ENCODE measurements at regions not wholly inside any gene's neighbourhood (a gene's known extent, or its start where the extent isn't known, plus 50 kb on each side); places are given as distances from the start of the nearest gene placed in this dataset.
"Not testable (repeated sequence)": the region's sequence is repeated elsewhere in the genome, so short reads cannot be mapped to it uniquely, and the experiment has no call there.

- DNase-seq (ENCODE audit: insufficient read length, low spot score) = no peak
- no peak for FAIRE-seq
Measured at GRCh38 chrX:152079768-152080167, 58.6 kb downstream of the MAGEA10 start.

GRCh38 chrX:152074163-152074562, 64.2 kb downstream of the MAGEA10 start:
- FAIRE-seq = no peak

GRCh38 chrX:152072236-152072635, 66.1 kb downstream of the MAGEA10 start:
- DNase-seq (ENCODE audit: insufficient read length, low spot score) (peak; percentile 4), FAIRE-seq (no peak)

More at GRCh38 chrX:152074163-152074562, 64.2 kb downstream of the MAGEA10 start:
- no peak for DNase-seq (ENCODE audit: insufficient read length, low spot score)

GRCh38 chrX:152070144-152070543, 68.2 kb downstream of the MAGEA10 start:
- FAIRE-seq (no peak), DNase-seq (ENCODE audit: insufficient read length, low spot score) (no peak)

GRCh38 chrX:152061557-152061956, 76.8 kb downstream of the MAGEA10 start:
- FAIRE-seq (no peak), DNase-seq (ENCODE audit: insufficient read length, low spot score) (no peak)

GRCh38 chrX:152061083-152061482, 77.3 kb downstream of the MAGEA10 start:
- FAIRE-seq = no peak
- DNase-seq (ENCODE audit: insufficient read length, low spot score) = no peak

- DNase-seq (ENCODE audit: insufficient read length, low spot score); FAIRE-seq: not testable (repeated sequence)
Measured at GRCh38 chrX:152050623-152051022, 76.1 kb upstream of the GABRE start.

- FAIRE-seq (no peak), DNase-seq (ENCODE audit: insufficient read length, low spot score) (no peak)
Measured at GRCh38 chrX:152044383-152044782, 69.9 kb upstream of the GABRE start.

- no peak for DNase-seq (ENCODE audit: insufficient read length, low spot score)
Measured at GRCh38 chrX:152038804-152039203, 64.3 kb upstream of the GABRE start.

GRCh38 chrX:152037183-152037582, 62.7 kb upstream of the GABRE start:
- no peak for FAIRE-seq
- no peak for DNase-seq (ENCODE audit: insufficient read length, low spot score)

More at GRCh38 chrX:152038804-152039203, 64.3 kb upstream of the GABRE start:
- FAIRE-seq = no peak

- not testable (repeated sequence) for DNase-seq (ENCODE audit: insufficient read length, low spot score); FAIRE-seq
Measured at GRCh38 chrX:152031346-152031745, 56.9 kb upstream of the GABRE start.

- DNase-seq (ENCODE audit: insufficient read length, low spot score) = no peak
- FAIRE-seq = no peak
Measured at GRCh38 chrX:152028579-152028978, 54.1 kb upstream of the GABRE start.

- no peak for DNase-seq (ENCODE audit: insufficient read length, low spot score)
- FAIRE-seq = no peak
Measured at GRCh38 chrX:152025656-152026440, 51.4 kb upstream of the GABRE start.

GRCh38 chrX:152024710-152025109, 50.2 kb upstream of the GABRE start:
- DNase-seq (ENCODE audit: insufficient read length, low spot score) = no peak
- no peak for FAIRE-seq

Measured in HTR-8/SVneo (cell line).